ENCODE measurements at regions not wholly inside any gene's neighbourhood (a gene's known extent, or its start where the extent isn't known, plus 50 kb on each side); places are given as distances from the start of the nearest gene placed in this dataset.
"Not testable (repeated sequence)": the region's sequence is repeated elsewhere in the genome, so short reads cannot be mapped to it uniquely, and the experiment has no call there.

GRCh38 chr16:88329726-88330700 lies 52.7 kb upstream of the ZNF469 start:
- Histone ChIP-seq H3K36me3 (replicated peaks in 1 of 2) (no peaks in the 10 kb centered on the region), H3K4me1 (replicated peaks in 1 of 2) (peaks cover 0 to 8% of the 10 kb centered on the region in 2 donors), H3K27me3 (no peaks in the 10 kb centered on the region), H3K4me3 (no peak overlapping the region), H3K9me3 (replicated peaks in 1 of 3) (no peaks in the 10 kb centered on the region), H3K27ac (no peak overlapping the region)
- intact Hi-C loops (cut with DNase I): no loop called here
- WGBS, 4 donors: 90 to 91% (median 91%) methylated on average over 23 to 25 of the region's 25 CpGs
- TF ChIP-seq, protein P1, sequence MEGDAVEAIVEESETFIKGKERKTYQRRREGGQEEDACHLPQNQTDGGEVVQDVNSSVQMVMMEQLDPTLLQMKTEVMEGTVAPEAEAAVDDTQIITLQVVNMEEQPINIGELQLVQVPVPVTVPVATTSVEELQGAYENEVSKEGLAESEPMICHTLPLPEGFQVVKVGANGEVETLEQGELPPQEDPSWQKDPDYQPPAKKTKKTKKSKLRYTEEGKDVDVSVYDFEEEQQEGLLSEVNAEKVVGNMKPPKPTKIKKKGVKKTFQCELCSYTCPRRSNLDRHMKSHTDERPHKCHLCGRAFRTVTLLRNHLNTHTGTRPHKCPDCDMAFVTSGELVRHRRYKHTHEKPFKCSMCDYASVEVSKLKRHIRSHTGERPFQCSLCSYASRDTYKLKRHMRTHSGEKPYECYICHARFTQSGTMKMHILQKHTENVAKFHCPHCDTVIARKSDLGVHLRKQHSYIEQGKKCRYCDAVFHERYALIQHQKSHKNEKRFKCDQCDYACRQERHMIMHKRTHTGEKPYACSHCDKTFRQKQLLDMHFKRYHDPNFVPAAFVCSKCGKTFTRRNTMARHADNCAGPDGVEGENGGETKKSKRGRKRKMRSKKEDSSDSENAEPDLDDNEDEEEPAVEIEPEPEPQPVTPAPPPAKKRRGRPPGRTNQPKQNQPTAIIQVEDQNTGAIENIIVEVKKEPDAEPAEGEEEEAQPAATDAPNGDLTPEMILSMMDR (IDR thresholded peaks at IDR 0.05): no peak
- TF ChIP-seq POLR2A (IDR thresholded peaks at IDR 0.05): no peak
- no peak for DNase-seq

DNA sequence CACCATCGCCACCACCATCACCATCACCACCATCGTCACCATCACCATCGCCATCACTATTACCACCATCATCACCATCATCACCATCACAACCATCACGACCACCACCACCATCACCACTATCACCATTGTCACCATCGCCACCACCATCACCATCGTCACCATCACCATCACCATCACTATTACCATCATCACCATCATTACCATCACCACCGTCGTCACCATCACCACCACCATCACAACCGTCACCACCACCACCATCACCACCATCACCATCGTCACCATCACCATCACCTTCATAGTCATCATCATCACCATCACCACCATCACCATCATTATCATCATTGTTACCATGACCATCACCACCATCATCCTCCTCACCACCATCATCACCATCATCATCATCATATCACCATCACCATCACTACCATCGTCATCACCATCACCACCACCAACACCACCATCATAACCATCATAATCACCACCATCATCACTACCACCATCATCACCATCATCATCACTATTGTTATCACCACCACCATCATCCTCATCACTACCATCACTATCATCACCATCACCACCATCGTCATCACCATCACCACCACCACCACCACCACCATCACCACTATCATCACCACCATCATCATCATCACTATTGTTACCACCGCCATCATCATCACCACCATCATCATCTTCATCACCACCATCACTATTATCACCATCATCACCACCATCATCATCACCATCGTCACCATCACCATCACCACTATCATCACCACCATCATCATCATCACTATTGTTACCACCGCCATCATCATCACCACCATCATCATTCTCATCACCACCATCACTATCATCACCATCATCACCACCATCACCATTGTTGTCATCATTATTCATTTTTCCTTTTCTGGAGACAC lies 51.5 kb upstream of the ZNF469 start:
- Histone ChIP-seq H3K4me1 (replicated peaks in 1 of 2) (peaks cover 0 to 8% of the 10 kb centered on the region in 2 donors), H3K27me3 (no peaks in the 10 kb centered on the region), H3K4me3 (no peak overlapping the region), H3K27ac (peak overlapping the region in 1 of 5 donors; percentile 57), H3K36me3 (replicated peaks in 1 of 2) (no peaks in the 10 kb centered on the region), H3K9me3 (replicated peaks in 1 of 3) (no peaks in the 10 kb centered on the region)
- intact Hi-C loops (cut with DNase I): no loop called here
- DNase-seq: no peak
- no peak for TF ChIP-seq POLR2A (IDR thresholded peaks at IDR 0.05)
- TF ChIP-seq, protein P1 (IDR thresholded peaks at IDR 0.05): no peak
- WGBS, 4 donors: 93 to 98% (median 95%) methylated on average over 15 of the region's 15 CpGs

DNA sequence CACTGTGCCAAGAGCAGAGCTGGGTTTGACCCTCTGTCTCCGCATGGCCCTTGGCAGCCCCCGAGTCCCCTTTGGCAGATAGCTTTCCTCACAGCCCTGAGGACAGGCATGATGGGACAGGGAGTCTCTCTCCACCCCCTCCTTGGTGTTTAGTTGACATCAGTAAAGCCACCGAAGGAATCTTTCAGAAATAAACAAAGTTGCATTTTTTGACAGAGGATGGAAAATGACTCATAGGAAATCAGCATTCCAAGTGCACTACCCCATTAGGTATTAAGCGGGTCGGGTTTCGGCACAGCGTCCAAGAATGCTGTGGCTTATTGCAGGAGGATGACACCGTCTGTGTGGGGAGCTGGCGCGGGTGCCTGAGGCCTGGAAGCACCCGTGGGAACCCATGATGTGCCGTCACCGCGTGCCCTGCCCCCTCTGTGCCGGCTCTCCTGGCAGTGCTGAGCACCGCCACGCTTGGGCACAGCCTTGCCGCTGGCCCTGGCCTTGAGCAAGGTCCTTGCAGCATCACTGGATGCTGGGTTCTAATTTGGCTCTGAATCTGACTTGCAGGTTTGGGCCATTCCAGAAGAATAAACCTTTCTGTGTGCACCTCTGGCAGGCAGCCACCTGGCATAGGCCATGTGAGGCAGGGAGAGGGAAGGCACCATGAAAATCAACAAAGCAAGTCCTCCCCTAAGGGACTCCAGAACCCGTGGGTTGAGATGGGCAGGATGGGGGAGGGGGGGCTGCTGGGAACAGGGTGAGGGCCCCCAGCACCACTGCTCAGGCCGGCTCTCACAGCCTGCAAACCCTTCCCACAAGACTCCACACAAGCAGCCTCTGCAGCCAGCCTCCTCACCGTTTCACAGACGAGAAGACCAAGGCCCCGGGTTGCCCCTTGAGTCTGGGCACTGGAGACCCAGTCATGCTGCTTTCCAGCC lies 50.5 kb upstream of the ZNF469 start:
- intact Hi-C loops (cut with DNase I): no loop called here
- H3K27ac ChIP-seq: peak overlapping the region in 1 of 5 donors; percentile 57
- peak; percentile 45 to 83 (median 77) for DNase-seq

DNA sequence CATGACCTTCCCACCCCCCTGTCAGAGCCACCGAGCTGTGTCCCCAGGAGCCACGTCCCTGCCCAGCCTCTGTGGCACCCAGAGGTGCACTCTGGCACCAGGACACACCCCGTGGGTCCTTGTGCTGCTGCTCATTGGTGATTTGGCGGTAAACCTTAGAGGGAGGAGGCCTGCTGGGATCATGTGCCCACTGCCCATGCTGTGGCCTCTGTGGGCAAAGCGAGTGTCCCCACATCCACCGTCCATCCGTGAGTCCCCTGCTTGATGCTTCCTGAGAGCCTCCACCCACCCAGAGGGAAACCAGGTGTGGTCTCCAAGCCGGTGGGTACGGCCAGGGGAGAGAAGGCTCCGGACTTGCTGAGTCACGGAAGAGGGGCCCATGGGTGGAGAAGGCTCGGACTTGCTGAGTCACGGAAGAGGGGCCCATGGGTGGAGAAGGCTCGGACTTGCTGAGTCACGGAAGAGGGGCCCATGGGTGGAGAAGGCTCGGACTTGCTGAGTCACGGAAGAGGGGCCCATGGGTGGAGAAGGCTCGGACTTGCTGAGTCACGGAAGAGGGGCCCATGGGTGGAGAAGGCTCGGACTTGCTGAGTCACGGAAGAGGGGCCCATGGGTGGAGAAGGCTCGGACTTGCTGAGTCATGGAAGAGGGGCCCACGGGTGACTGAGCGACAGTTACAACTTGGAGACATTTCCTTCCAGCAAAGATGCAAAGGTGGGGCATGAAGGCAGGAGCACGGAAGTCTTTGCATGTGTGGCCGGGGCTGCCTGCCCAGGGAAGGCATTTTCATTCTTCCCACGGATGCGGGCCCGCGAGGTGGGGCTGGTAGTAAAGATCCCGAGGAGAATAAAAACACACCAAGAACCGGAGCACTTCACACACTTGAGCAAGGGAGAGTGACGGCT lies 49.6 kb upstream of the ZNF469 start:
- H3K4me3 ChIP-seq; DNase-seq; H3K9me3 ChIP-seq (replicated peaks in 1 of 3); intact Hi-C loops (cut with DNase I); H3K36me3 ChIP-seq (replicated peaks in 1 of 2); H3K4me1 ChIP-seq (replicated peaks in 1 of 2); H3K27me3 ChIP-seq: not testable (repeated sequence)
- 69 to 85% (median 79%) methylated on average over 14 to 26 of the region's 33 CpGs for WGBS, 4 donors
- peak overlapping the region in 1 of 5 donors; percentile 57 for H3K27ac ChIP-seq

More for the DNA sequence above, 50.5 kb upstream of the ZNF469 start:
- Histone ChIP-seq H3K9me3 (replicated peaks in 1 of 3) (no peaks in the 10 kb centered on the region), H3K4me1 (replicated peaks in 1 of 2) (peaks cover 0 to 8% of the 10 kb centered on the region in 2 donors), H3K4me3 (no peak overlapping the region), H3K36me3 (replicated peaks in 1 of 2) (no peaks in the 10 kb centered on the region), H3K27me3 (no peaks in the 10 kb centered on the region)
- no peak for TF ChIP-seq POLR2A (IDR thresholded peaks at IDR 0.05)
- TF ChIP-seq, protein P1 (IDR thresholded peaks at IDR 0.05): no peak
- 48 to 60% (median 51%) methylated on average over 18 to 23 of the region's 23 CpGs for WGBS, 4 donors

All from adrenal gland (tissue), 9 donors.